Keratinocyte (primary cell): ENCODE measurements at regions not wholly inside any gene's neighbourhood (a gene's known extent, or its start where the extent isn't known, plus 50 kb on each side); places are given as distances from the start of the nearest gene placed in this dataset.

Experiments
- EZH2 ChIP-seq: IDR thresholded peaks from one replicate; pipeline ENCODE4 v1.6.1; 2012; ENCODE audit warnings: inconsistent platforms, mild to moderate bottlenecking, low read length, moderate library complexity
- TF ChIP-seq, protein P1 (sequence below), 3 experiments: IDR thresholded peaks in 1 of 3; conservative IDR thresholded peaks in 1 of 3; optimal IDR thresholded peaks in 1 of 3; 2 replicates in 2 of 3; 3 replicates in 1 of 3; pipeline versions ENCODE3 to v1.5.1; 2011; ENCODE audit warnings: low read length in 3 of 3, mild to moderate bottlenecking in 3 of 3, moderate library complexity in 2 of 3, control low read depth in 1 of 3, inconsistent platforms in 1 of 3; ENCODE audit not compliant: insufficient read depth in 2 of 3; ENCODE audit errors: extremely low read depth in 1 of 3

DNA sequence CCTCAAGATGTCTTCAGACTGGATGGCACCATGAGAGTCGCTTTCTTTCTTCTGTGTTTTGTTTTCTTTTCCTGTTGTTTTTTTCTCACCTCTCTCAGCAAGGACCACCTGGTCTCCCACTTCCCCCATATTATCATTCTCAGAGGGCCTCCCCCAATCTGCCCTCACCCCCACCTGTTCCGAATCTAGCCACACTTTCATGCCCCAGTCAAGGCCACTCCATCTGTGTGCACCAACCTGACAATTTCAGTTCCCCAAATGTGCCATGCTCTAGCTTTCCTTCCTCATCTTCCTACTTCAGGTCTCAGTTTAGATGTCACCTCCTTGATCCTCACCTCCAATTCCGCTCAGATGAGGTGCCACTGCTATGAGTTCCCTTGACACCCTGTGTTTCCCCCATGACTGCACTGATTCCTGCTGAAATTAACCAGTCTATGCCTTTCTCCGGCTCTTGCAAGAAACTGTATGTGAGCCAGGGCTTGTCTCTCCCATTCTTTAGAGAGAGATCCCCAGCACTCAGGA lies 146.2 kb downstream of the PLPP3 start:
- TF ChIP-seq, protein P1, sequence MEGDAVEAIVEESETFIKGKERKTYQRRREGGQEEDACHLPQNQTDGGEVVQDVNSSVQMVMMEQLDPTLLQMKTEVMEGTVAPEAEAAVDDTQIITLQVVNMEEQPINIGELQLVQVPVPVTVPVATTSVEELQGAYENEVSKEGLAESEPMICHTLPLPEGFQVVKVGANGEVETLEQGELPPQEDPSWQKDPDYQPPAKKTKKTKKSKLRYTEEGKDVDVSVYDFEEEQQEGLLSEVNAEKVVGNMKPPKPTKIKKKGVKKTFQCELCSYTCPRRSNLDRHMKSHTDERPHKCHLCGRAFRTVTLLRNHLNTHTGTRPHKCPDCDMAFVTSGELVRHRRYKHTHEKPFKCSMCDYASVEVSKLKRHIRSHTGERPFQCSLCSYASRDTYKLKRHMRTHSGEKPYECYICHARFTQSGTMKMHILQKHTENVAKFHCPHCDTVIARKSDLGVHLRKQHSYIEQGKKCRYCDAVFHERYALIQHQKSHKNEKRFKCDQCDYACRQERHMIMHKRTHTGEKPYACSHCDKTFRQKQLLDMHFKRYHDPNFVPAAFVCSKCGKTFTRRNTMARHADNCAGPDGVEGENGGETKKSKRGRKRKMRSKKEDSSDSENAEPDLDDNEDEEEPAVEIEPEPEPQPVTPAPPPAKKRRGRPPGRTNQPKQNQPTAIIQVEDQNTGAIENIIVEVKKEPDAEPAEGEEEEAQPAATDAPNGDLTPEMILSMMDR (optimal IDR thresholded peaks at IDR 0.05 in 1 of 3, IDR thresholded peaks at IDR 0.05 in 1 of 3, conservative IDR thresholded peaks at IDR 0.05 in 1 of 3; ENCODE audit: extremely low read depth in 1 of 3, insufficient read depth in 2 of 3, low read length in 3 of 3): no peak
- TF ChIP-seq EZH2: no peak
